Thoracic aorta (tissue), 2 donors: ENCODE measurements at regions not wholly inside any gene's neighbourhood (a gene's known extent, or its start where the extent isn't known, plus 50 kb on each side); places are given as distances from the start of the nearest gene placed in this dataset.

Source experiments
- ATAC-seq: fragments of 150-250 bp; one replicate; pipeline ENCODE4 v1.8.0; 2017; ENCODE audit warnings: low read depth; ENCODE audit not compliant: insufficient number of reproducible peaks, low FRiP score
- DNase-seq: peaks from one replicate; pipeline ENCODE4 v3.0.0-alpha.2; 2020; ENCODE audit warnings: low spot score
- H3K27ac ChIP-seq, 2 donors: fragments of 200-600 bp; sonication (generic); 1 replicate in 1 of 2; 2 replicates in 1 of 2; pipeline ENCODE4 v1.5.1; 2016; ENCODE audit warnings: mild to moderate bottlenecking in 2 of 2, moderate library complexity in 2 of 2
- H3K27me3 ChIP-seq: fragments of 200-600 bp; sonication (generic); replicated peaks from 2 replicates; pipeline ENCODE4 v1.6.0; 2016; ENCODE audit warnings: mild to moderate bottlenecking; ENCODE audit not compliant: insufficient read depth
- H3K36me3 ChIP-seq: fragments of 200-600 bp; sonication (generic); one replicate; pipeline ENCODE4 v1.5.1; 2016
- H3K4me1 ChIP-seq, 2 donors: fragments of 200-600 bp; sonication (generic); 1 replicate in 1 of 2; 2 replicates in 1 of 2; pipeline versions ENCODE4 v1.5.1 to v1.6.0; 2016; ENCODE audit warnings: low read depth in 2 of 2, mild to moderate bottlenecking in 1 of 2; ENCODE audit not compliant: control insufficient read depth in 1 of 2
- H3K4me3 ChIP-seq: fragments of 200-600 bp; sonication (generic); 2 replicates; pipeline ENCODE4 v1.5.1; 2016; ENCODE audit warnings: mild to moderate bottlenecking
- H3K9me3 ChIP-seq: fragments of 200-600 bp; sonication (generic); 2 replicates; pipeline ENCODE4 v1.5.1; 2016
- TF ChIP-seq, protein P1 (sequence below): fragments of 200-600 bp; sonication (generic); IDR thresholded peaks from one replicate; pipeline ENCODE4 v1.5.1; 2019; ENCODE audit warnings: antibody characterized with exemption

GRCh38 chr16:65489531-65490023 is 367.7 kb upstream of the CDH11 start:
- ATAC-seq = no peak
- H3K9me3 ChIP-seq = no peaks in the 10 kb centered on the region
- no peaks in the 10 kb centered on the region for H3K27me3 ChIP-seq
- no peaks in the 10 kb centered on the region for H3K36me3 ChIP-seq
- no peak for DNase-seq
- TF ChIP-seq, protein P1, sequence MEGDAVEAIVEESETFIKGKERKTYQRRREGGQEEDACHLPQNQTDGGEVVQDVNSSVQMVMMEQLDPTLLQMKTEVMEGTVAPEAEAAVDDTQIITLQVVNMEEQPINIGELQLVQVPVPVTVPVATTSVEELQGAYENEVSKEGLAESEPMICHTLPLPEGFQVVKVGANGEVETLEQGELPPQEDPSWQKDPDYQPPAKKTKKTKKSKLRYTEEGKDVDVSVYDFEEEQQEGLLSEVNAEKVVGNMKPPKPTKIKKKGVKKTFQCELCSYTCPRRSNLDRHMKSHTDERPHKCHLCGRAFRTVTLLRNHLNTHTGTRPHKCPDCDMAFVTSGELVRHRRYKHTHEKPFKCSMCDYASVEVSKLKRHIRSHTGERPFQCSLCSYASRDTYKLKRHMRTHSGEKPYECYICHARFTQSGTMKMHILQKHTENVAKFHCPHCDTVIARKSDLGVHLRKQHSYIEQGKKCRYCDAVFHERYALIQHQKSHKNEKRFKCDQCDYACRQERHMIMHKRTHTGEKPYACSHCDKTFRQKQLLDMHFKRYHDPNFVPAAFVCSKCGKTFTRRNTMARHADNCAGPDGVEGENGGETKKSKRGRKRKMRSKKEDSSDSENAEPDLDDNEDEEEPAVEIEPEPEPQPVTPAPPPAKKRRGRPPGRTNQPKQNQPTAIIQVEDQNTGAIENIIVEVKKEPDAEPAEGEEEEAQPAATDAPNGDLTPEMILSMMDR = no peak
- H3K27ac ChIP-seq = no peak overlapping the region
- H3K4me1 ChIP-seq = no peaks in the 10 kb centered on the region
- no peak overlapping the region for H3K4me3 ChIP-seq

DNA sequence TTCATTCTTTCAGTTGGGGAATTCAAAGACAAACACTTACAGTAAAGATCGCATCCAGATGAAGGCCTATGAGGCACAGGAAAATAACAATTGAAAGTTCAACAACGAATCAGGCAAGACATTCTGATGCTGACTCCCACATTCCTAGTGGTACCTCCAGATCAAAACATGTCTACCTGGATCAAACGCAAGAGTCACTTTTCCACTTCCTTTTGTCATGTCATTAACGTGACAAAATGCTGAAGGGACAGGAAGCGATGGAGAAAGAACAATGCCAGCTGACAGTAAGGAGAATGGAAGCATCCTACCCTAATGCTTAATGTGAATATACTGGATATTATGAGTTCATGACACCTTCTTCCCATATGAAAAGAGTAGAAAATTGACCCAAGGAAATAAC is 365.4 kb upstream of the CDH11 start:
- TF ChIP-seq, protein P1 = no peak
- no peak for ATAC-seq
- Histone ChIP-seq H3K9me3 (no peaks in the 10 kb centered on the region), H3K27ac (no peak overlapping the region), H3K4me1 (no peaks in the 10 kb centered on the region), H3K36me3 (no peaks in the 10 kb centered on the region), H3K4me3 (no peak overlapping the region), H3K27me3 (no peaks in the 10 kb centered on the region)
- no peak for DNase-seq

- Histone ChIP-seq H3K36me3 (no peaks in the 10 kb centered on the region), H3K9me3 (no peaks in the 10 kb centered on the region), H3K4me1 (no peaks in the 10 kb centered on the region), H3K27me3 (no peaks in the 10 kb centered on the region), H3K4me3 (no peak overlapping the region), H3K27ac (no peak overlapping the region)
- ATAC-seq = no peak
- no peak for DNase-seq
- TF ChIP-seq, protein P1 = no peak
Measured at GRCh38 chr16:65481956-65482355, 360.1 kb upstream of the CDH11 start.

DNA sequence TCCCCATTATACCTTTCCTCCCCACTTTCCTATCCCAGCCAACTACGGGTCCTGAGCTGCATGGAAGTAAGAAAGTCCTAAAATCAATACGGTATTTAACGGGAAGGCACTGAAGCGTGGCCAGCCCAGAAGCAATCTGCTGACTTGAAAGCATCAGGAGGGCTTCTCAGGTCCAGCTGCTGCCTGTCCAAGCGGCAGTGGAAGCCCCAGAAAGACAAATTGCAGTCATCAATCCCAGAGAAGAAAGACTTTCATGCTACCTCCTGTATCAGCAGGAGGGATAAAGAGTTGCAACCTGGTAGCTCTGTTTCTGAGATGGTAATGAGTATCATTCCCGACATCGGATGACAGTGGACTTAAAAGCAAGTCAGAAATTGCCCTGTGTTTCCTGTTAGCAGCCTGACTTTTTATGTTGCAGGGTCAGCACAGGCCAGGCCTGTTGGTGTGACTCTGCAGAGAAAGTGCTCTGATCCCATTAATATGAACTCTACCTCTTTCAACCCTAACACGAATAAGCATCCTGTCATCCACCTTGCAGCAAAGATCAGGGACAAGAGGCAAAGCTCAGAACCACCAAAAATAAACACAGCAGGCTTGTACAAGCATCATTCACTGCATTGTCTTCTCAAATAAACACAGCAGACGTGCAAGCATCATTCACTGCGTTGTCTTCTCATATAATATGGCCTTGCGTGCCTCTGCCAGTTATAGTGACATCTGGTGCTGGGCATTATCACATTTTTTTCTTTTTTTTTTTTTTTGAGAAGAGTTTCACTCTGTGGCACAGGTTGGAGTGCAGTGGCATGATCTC is 358.6 kb upstream of the CDH11 start:
- H3K27ac ChIP-seq = no peak overlapping the region
- H3K36me3 ChIP-seq = no peaks in the 10 kb centered on the region
- H3K4me3 ChIP-seq = no peak overlapping the region
- TF ChIP-seq, protein P1 = no peak
- ATAC-seq = no peak
- no peaks in the 10 kb centered on the region for H3K9me3 ChIP-seq
- no peaks in the 10 kb centered on the region for H3K4me1 ChIP-seq
- no peak for DNase-seq
- H3K27me3 ChIP-seq = no peaks in the 10 kb centered on the region

DNA sequence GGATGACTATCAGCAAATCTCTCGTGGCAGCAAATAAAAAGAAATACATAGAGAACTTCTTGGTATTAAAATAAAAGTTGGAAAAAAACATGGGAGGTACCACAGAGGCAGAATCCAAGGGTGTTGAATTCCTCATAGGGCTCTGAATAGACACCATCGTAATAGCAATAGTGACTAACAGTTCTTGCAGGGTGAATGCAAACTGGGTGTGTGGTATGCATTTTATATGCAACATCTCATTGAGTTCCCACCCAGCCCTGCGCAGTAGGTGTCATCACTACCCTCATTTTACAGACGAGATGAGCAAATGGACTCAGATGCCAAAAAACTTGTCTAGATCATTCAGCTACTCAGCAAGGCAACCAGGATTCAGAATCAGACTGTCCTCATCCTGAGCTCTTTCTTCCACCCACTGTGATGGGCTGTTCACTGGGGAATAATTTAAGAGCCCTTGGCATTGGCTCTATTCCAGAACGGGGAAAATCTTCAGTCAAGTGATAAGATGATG is 354.6 kb upstream of the CDH11 start:
- Histone ChIP-seq H3K27me3 (no peaks in the 10 kb centered on the region), H3K9me3 (no peaks in the 10 kb centered on the region), H3K27ac (no peak overlapping the region), H3K4me3 (no peak overlapping the region), H3K36me3 (no peaks in the 10 kb centered on the region), H3K4me1 (no peaks in the 10 kb centered on the region)
- TF ChIP-seq, protein P1 = no peak
- DNase-seq = no peak
- no peak for ATAC-seq
